ENCODE measurements at regions not wholly inside any gene's neighbourhood (a gene's known extent, or its start where the extent isn't known, plus 50 kb on each side); places are given as distances from the start of the nearest gene placed in this dataset.
"Not testable (repeated sequence)": the region's sequence is repeated elsewhere in the genome, so short reads cannot be mapped to it uniquely, and the experiment has no call there.

DNA sequence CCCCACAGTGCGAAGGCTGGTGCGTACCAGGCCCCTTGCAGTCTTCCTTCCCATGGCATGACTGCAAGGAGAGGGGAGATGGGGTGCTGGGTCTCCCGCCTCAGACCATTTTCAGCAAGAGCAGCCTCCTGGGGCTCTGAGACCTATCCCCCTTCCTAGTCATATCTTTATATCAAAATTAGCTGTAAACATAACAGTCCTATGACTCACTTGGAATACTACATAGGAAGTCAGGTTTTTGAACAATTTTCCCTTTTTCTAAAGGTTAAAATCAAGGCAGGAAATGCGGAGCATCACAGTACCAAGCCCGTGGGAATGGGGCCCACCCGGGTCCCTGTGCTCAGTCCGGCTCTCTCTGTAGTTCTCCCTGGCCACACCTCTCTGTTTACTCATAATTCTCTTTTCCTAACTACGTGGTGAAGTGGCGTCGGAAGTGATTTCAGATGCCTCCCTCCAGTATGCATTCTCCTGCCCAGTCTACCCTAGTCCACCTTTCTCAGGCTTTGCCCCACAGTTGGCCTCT lies 109.8 kb upstream of the TMEM170B start:
- Histone ChIP-seq H3K9me3 (no peaks in the 10 kb centered on the region), H3K4me1 (peaks cover 33% of the 10 kb centered on the region), H3K27me3 (ENCODE audit: low read depth) (no peaks in the 10 kb centered on the region), H3K36me3 (replicated peaks) (no peaks in the 10 kb centered on the region), H3K4me3 (no peak overlapping the region)
- in situ Hi-C loops (cut with MboI; ENCODE audit: low sequenced_read_pairs) = no loop called here
- no peak for DNase-seq (ENCODE audit: low spot score in 2 of 2)

DNA sequence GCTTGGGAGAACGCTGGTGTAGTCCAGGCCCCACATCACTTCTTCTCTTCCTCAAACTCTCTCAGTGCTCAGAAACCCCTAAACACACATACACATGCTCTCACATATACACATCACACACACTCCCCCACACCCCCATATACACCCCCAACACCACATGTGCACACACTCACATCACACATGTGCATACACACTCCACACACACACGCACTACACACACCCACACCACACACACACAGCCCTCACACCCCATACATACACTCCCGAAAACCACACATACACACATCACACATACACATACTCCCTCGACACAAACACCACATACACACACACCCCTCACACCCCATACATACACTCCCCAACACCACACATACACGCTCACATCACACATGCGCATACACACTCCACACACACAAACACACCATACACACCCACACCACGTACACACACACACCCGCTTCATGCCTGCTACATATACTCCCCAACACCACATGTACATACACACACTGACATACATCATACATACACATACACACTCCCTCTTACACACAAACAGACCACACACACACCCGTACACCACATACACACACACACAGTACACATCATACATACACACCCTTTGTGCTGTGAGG lies 110.3 kb upstream of the TMEM170B start:
- H3K9me3 ChIP-seq = no peaks in the 10 kb centered on the region
- in situ Hi-C loops (cut with MboI; ENCODE audit: low sequenced_read_pairs) = no loop called here
- H3K4me1 ChIP-seq = peaks cover 32% of the 10 kb centered on the region
- no peak overlapping the region for H3K4me3 ChIP-seq
- H3K36me3 ChIP-seq (replicated peaks) = no peaks in the 10 kb centered on the region
- DNase-seq (ENCODE audit: low spot score in 2 of 2) = no peak
- H3K27me3 ChIP-seq (ENCODE audit: low read depth) = no peaks in the 10 kb centered on the region

DNA sequence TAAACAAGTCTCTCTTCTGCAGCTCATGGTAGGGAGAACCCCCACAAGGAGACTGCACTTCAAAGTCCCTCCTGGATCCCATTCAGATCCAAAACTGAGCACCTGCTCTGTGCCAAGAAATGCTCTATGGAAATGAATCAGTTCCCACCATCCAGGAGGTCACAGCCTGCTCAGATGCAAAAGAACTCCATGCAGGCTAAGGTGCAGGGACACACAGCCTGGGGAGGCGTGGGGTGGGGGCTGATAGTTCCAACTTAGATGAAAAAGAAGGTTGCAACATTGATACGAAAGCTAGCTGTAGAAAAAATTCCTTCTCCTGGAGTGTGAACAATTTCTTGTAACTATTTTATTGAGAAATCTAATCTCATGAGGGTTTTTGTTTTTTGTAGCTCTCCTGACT lies 111.0 kb upstream of the TMEM170B start:
- DNase-seq (ENCODE audit: low spot score in 2 of 2) = no peak
- Histone ChIP-seq H3K9me3 (no peaks in the 10 kb centered on the region), H3K36me3 (replicated peaks) (no peaks in the 10 kb centered on the region), H3K4me3 (no peak overlapping the region), H3K4me1 (peaks cover 30% of the 10 kb centered on the region), H3K27me3 (ENCODE audit: low read depth) (no peaks in the 10 kb centered on the region)
- in situ Hi-C loops (cut with MboI; ENCODE audit: low sequenced_read_pairs) = no loop called here

DNA sequence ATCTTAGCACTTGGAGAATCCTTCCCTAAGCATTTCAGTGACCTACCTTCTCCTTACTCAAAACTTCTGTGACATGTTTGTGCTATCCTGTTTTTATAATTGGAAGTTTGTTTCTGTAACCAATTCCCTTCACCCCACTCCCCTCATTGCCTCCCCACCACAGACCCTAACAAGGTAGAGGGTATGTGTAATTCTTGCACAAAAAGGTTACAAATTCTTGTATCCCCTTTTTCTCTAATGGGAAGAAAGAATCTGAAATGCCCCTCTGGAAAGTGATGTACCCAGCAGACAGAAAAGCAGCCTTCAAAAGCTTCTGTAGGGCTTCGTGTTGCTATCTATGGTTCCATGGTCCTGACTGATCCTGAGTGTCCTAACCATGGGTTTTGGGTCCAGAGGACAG lies 111.7 kb upstream of the TMEM170B start:
- no peaks in the 10 kb centered on the region for H3K27me3 ChIP-seq (ENCODE audit: low read depth)
- no peak overlapping the region for H3K4me3 ChIP-seq
- H3K9me3 ChIP-seq = no peaks in the 10 kb centered on the region
- peaks cover 23% of the 10 kb centered on the region for H3K4me1 ChIP-seq
- in situ Hi-C loops (cut with MboI; ENCODE audit: low sequenced_read_pairs) = no loop called here
- DNase-seq (ENCODE audit: low spot score in 2 of 2) = no peak
- H3K36me3 ChIP-seq (replicated peaks) = no peaks in the 10 kb centered on the region

DNA sequence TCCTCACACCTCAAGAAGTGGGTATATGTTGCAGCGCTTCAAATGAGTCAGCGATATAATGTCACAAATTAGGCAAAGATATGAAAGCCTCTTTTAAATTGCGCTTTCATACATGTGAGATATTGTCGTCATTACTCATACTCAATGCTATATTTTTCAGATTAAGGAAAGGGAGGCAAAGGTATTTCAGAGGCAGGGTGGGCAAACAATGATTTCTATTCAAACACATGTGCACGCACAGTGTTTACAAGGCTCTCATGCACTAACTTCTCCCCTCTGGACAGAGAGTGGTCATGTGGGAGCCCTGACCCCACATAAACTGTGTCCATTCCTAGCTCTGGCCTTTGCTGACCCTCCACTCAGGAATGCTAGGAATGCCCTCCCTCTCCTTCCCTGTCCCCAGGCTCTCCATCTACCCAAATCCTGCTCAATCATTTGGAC lies 112.1 kb upstream of the TMEM170B start:
- in situ Hi-C loops (cut with MboI; ENCODE audit: low sequenced_read_pairs) = no loop called here
- no peaks in the 10 kb centered on the region for H3K9me3 ChIP-seq
- H3K4me1 ChIP-seq = peaks cover 21% of the 10 kb centered on the region
- no peaks in the 10 kb centered on the region for H3K36me3 ChIP-seq (replicated peaks)
- H3K4me3 ChIP-seq = no peak overlapping the region
- no peaks in the 10 kb centered on the region for H3K27me3 ChIP-seq (ENCODE audit: low read depth)
- DNase-seq (ENCODE audit: low spot score in 2 of 2) = no peak

DNA sequence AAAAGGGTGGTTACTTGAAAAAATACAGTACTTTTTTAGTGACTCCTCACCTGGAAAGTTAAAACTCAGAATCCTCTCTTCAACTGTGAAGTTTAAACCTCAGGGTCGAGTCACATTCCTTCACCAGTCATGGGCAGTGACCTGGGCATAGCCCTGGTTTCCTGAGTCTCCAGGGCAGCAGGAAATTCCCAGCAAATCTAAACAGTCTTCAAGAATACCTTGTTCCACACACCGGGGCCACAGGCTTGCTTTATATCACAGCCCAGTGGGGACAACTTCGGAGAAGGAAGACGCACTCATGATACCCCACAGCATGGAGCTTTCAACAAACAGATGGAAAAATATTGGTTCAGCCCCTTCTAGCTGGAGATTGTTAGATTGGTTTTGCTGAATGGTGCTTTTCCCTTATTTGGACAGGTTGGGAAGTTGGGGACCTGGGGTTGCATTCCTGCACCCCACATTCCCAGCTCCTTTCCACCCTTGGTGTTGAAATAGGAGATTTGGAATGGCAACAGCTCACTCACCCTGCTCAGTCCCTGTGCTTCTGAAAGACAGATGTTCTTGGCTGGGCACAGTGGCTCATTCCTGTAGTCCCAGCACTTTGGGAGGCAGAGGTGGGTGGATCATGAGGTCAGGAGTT lies 113.0 kb upstream of the TMEM170B start:
- Histone ChIP-seq H3K4me1 (peaks cover 15% of the 10 kb centered on the region), H3K9me3 (no peaks in the 10 kb centered on the region), H3K36me3 (replicated peaks) (no peaks in the 10 kb centered on the region), H3K27me3 (ENCODE audit: low read depth) (no peaks in the 10 kb centered on the region), H3K4me3 (no peak overlapping the region)
- in situ Hi-C loops (cut with MboI; ENCODE audit: low sequenced_read_pairs) = no loop called here
- no peak for DNase-seq (ENCODE audit: low spot score in 2 of 2)

DNA sequence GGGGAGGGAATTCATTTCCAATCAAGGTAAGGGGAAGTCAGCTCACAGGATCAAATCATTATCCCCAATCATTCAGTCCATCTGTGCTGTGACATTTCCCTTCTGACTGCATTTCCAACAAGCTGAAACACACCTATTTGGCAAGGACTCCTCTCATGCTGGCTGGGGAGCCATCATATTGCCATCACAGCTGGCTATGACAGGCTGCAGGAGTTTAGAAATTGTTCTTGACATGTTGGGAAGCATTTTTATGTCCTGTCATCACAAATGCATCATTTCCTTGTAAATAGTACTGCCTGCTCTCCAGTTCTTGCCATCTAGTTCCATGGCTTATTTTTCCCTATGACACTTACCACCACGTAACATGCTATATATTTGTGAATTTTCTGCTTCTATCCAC lies 113.9 kb upstream of the TMEM170B start:
- H3K9me3 ChIP-seq = no peaks in the 10 kb centered on the region
- no peak for DNase-seq (ENCODE audit: low spot score in 2 of 2)
- peaks cover 6% of the 10 kb centered on the region for H3K4me1 ChIP-seq
- H3K4me3 ChIP-seq = no peak overlapping the region
- in situ Hi-C loops (cut with MboI; ENCODE audit: low sequenced_read_pairs) = no loop called here
- H3K36me3 ChIP-seq (replicated peaks) = no peaks in the 10 kb centered on the region
- no peaks in the 10 kb centered on the region for H3K27me3 ChIP-seq (ENCODE audit: low read depth)

DNA sequence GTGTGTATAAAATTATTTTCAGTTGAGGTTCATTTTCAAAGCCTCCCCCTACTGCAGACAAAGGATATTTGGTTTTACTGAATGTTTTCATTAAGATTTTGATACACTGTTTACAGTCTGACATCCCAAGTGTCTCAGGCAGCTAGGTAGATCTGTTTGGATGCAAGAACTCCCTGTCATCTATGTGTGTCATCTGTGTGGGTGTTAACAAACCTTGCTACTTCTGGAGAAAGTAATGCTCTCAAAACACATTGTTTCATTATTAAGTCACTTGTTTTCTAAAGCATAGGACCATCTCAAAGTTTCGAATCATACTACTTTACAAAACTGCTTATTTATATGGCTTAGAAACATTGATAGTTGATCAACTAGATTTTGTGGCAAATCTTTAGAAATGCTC lies 114.5 kb upstream of the TMEM170B start:
- H3K36me3 ChIP-seq (replicated peaks) = no peaks in the 10 kb centered on the region
- no peaks in the 10 kb centered on the region for H3K27me3 ChIP-seq (ENCODE audit: low read depth)
- in situ Hi-C loops (cut with MboI; ENCODE audit: low sequenced_read_pairs) = no loop called here
- peaks cover under 1% of the 10 kb centered on the region; the same call in 1 of the 2 replicates for H3K4me1 ChIP-seq
- no peak for DNase-seq (ENCODE audit: low spot score in 2 of 2)
- no peak overlapping the region for H3K4me3 ChIP-seq
- H3K9me3 ChIP-seq = no peaks in the 10 kb centered on the region

DNA sequence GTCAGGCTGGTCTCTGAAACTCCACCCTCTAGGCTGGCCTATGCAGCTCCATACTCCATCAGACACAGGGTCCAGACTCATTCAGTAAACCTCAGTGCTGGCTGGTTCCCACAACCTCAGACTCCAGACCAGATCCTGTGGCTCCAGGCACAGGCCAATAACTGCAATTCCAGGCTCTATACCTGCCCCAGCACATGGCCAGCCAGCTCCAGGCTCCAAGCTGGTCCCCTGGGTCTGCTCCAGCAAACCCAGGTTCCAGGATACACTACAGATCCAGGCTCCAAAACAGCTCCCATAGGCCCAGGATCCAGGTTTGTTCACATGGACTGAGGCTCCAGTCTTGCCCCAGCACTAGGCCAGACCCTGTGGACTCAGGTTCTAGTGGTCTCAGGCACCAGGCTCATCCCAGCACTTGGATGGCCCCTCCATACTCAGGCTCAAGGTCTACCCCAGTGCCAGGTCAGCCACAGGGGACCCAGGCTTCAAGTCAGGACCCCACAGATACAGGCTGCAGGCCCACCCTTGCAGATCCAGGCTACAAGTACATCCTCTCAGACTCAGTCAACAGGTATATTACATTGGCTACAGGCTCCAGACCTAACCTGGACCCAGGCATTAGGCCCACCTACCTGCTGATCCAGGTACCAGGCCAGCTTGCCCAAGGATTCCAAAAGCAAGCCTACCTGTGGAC lies 117.6 kb upstream of the TMEM170B start:
- Histone ChIP-seq H3K9me3 (no peaks in the 10 kb centered on the region), H3K4me1 (no peaks in the 10 kb centered on the region), H3K36me3 (replicated peaks) (no peaks in the 10 kb centered on the region), H3K4me3 (no peak overlapping the region), H3K27me3 (ENCODE audit: low read depth) (no peaks in the 10 kb centered on the region)
- no peak for DNase-seq (ENCODE audit: low spot score in 2 of 2)
- in situ Hi-C loops (cut with MboI; ENCODE audit: low sequenced_read_pairs) = no loop called here

DNA sequence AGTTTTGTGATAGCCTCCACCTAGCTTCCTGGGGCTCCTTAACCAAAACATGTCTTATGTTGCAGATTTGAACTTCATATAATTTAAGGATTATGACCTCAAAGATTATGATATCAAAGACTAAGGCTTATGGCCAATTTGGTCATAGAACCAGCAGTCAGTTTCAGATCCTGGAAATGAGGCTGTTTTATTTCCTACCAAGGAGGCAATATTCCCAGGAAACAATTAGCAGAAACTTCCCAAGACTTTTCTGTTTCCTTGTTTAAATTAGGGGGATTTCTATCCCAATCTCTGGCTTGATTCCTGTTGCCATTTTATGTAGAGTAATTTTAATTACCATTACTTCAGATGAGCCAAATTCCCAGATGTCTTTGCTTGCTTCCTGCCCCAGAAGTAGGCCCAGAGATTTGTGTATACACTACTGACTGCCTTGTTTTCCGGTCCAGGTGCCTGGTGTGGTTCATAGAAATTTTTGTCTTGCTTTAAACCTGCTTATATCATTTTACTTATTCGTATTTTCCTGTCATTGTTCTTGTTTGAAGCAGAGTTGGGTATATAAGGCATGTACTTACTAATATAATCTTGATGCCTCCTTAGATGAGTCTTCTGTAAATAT lies 119.2 kb upstream of the TMEM170B start:
- in situ Hi-C loops (cut with MboI; ENCODE audit: low sequenced_read_pairs) = no loop called here
- Histone ChIP-seq H3K9me3 (no peaks in the 10 kb centered on the region), H3K4me1 (peaks cover 11% of the 10 kb centered on the region), H3K36me3 (replicated peaks) (no peaks in the 10 kb centered on the region), H3K27me3 (ENCODE audit: low read depth) (no peaks in the 10 kb centered on the region), H3K4me3 (no peak overlapping the region)
- no peak for DNase-seq (ENCODE audit: low spot score in 2 of 2)

DNA sequence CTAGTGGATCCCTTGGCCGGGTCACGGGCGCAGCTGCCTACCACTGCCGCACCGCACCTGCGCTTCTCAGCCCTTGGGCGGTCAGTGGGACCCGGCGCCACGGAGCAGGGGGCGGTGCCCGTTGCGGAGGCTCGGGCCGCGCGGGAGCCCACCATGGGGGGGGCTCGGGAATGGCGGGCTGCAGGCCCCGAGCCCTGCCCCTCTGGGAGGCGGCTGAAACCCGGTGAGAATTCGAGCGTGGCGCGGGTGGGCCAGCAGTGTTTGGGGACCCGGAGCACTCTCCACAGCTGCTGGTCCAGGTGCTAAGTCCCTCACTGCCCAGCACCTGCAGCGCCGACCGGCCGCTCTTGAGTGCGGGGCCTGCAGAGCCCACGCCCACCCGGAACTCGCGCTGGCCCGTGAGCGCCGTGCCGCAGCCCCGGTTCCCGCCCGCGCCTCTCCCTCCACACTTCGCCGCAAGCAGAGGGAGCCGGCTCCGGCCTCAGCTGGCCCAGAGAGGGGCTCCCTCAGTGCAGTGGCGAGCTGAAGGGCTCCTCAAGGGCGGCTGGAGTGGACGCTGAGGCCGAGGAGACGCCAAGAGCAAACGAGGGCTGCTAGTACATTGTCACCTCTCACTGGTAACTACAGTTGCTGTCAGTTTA lies 120.5 kb upstream of the TMEM170B start:
- H3K36me3 ChIP-seq (replicated peaks) = no peaks in the 10 kb centered on the region
- DNase-seq (ENCODE audit: low spot score in 2 of 2) = no peak
- in situ Hi-C loops (cut with MboI; ENCODE audit: low sequenced_read_pairs) = no loop called here

DNA sequence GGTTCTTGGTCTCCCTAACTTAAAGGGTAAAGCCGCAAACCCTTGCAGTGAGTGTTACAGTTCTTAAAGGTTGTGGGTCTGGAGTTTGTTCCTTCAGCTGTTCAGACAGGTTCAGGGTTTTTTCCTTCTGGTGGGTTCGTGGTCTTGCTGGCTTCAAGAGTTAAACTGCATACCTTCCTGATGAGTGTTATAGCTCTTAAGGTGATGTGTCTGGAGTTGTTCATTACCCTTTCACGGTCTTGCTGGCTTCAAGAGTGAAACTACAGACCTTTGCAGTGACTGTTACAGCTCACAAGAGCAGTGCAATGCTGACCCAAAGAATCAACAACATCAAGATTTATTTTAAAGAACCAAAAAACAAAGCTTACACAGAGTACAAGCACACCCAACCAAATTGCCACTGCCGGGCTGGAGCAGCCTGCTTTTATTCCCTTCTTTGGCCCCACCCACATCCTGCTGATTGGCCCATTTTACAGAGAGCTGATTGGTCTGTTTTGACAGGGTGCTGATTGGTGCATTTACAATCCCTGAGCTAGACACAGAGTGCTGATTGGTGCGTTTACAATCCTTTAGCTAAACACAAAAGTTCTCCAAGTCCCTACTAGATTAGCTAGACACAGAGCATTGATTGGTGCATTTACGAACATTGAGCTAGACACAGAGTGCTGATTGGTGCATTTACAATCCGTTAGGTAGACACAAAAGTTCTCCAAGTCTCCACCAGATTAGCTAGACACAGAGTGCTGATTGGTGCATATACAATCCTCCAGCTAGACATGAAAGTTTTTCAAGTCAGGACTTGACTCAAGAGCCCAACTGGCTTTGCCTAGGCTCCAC lies 121.2 kb upstream of the TMEM170B start:
- in situ Hi-C loops (cut with MboI; ENCODE audit: low sequenced_read_pairs); H3K27me3 ChIP-seq (ENCODE audit: low read depth); H3K9me3 ChIP-seq; DNase-seq (ENCODE audit: low spot score in 2 of 2); H3K36me3 ChIP-seq (replicated peaks); H3K4me3 ChIP-seq: not testable (repeated sequence)
- H3K4me1 ChIP-seq = peaks cover 29% of the 10 kb centered on the region

More for the DNA sequence above, 120.5 kb upstream of the TMEM170B start:
- Histone ChIP-seq H3K9me3 (no peaks in the 10 kb centered on the region), H3K4me1 (peaks cover 24% of the 10 kb centered on the region), H3K27me3 (ENCODE audit: low read depth) (no peaks in the 10 kb centered on the region), H3K4me3 (no peak overlapping the region)

DNA sequence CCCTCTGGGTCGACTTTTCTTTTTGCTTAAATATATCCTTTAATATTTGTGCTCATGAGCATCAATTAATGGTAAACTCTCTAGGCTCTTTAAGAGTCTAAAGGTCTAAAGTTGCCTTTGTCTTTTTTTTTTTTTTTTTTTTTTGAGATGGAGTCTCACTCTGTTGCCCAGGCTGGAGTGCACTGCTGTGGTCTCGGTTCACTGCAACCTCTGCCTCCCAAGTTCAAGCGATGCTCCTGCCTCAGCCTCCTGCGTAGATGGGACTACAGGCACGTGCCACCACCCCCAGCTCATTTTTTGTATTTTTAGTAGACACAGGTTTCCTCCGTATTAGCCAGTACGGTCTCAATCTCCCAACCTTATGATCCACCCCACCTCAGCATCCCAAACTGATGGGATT lies 122.0 kb upstream of the TMEM170B start:
- Histone ChIP-seq H3K4me1 (peaks cover 35% of the 10 kb centered on the region), H3K4me3 (no peak overlapping the region), H3K27me3 (ENCODE audit: low read depth) (no peaks in the 10 kb centered on the region), H3K36me3 (replicated peaks) (no peaks in the 10 kb centered on the region), H3K9me3 (no peaks in the 10 kb centered on the region)
- in situ Hi-C loops (cut with MboI; ENCODE audit: low sequenced_read_pairs) = no loop called here
- no peak for DNase-seq (ENCODE audit: low spot score in 2 of 2)

Data from HAP-1 (cell line).